ENCODE measurements at regions not wholly inside any gene's neighbourhood (a gene's known extent, or its start where the extent isn't known, plus 50 kb on each side); places are given as distances from the start of the nearest gene placed in this dataset.

- H3K4me1 Mint-ChIP-seq (ENCODE audit: low read depth), result no peaks in the 10 kb centered on the region
- no peak overlapping the region for H3K27ac Mint-ChIP-seq
- H3K36me3 Mint-ChIP-seq (ENCODE audit: low read depth), result no peaks in the 10 kb centered on the region
- H3K9me3 Mint-ChIP-seq, result peaks cover 6% of the 10 kb centered on the region; the same call in 1 of the 2 replicates
- peaks cover 41% of the 10 kb centered on the region for H3K27me3 Mint-ChIP-seq (ENCODE audit: insufficient read depth)
- TF ChIP-seq, protein P1, sequence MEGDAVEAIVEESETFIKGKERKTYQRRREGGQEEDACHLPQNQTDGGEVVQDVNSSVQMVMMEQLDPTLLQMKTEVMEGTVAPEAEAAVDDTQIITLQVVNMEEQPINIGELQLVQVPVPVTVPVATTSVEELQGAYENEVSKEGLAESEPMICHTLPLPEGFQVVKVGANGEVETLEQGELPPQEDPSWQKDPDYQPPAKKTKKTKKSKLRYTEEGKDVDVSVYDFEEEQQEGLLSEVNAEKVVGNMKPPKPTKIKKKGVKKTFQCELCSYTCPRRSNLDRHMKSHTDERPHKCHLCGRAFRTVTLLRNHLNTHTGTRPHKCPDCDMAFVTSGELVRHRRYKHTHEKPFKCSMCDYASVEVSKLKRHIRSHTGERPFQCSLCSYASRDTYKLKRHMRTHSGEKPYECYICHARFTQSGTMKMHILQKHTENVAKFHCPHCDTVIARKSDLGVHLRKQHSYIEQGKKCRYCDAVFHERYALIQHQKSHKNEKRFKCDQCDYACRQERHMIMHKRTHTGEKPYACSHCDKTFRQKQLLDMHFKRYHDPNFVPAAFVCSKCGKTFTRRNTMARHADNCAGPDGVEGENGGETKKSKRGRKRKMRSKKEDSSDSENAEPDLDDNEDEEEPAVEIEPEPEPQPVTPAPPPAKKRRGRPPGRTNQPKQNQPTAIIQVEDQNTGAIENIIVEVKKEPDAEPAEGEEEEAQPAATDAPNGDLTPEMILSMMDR (IDR thresholded peaks at IDR 0.05), result no peak
- H3K4me3 Mint-ChIP-seq, result no peak overlapping the region
- DNase-seq, result no peak
Measured at GRCh38 chr10:14468023-14468441, 137.3 kb upstream of the FRMD4A start.

- Mint-ChIP-seq H3K4me3 (no peak overlapping the region), H3K4me1 (ENCODE audit: low read depth) (no peaks in the 10 kb centered on the region), H3K27me3 (ENCODE audit: insufficient read depth) (peaks cover 42% of the 10 kb centered on the region), H3K27ac (no peak overlapping the region), H3K36me3 (ENCODE audit: low read depth) (no peaks in the 10 kb centered on the region), H3K9me3 (peaks cover 6% of the 10 kb centered on the region; the same call in 1 of the 2 replicates)
- TF ChIP-seq, protein P1 (IDR thresholded peaks at IDR 0.05), result no peak
- DNase-seq, result no peak
Measured at GRCh38 chr10:14466257-14466656, 135.5 kb upstream of the FRMD4A start.

DNA sequence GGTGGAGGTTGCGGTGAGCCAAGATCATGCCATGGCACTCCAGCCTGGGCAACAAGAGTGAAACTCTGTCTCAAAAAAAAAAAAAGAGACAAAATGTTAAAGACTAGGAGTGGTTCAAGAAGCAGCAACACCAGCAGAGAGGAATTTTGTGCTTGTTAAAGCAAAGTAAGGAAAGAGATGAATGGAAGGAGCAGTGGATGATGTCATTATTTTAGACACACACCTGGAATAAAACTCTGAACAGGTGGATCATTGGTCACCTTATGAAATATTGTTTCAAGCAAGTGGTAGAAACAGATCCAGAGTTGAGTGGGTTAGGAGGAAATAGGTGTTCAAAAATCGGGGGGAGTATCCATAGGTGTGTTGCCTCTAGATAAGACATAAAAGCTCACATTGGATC is 129.7 kb upstream of the FRMD4A start:
- Mint-ChIP-seq H3K36me3 (ENCODE audit: low read depth) (no peaks in the 10 kb centered on the region; the same call in 1 of the 2 replicates), H3K9me3 (peaks cover 6% of the 10 kb centered on the region; the same call in 1 of the 2 replicates), H3K27ac (no peak overlapping the region), H3K4me3 (no peak overlapping the region), H3K27me3 (ENCODE audit: insufficient read depth) (peaks cover 46% of the 10 kb centered on the region), H3K4me1 (ENCODE audit: low read depth) (no peaks in the 10 kb centered on the region)
- no peak for DNase-seq
- TF ChIP-seq, protein P1 (IDR thresholded peaks at IDR 0.05), result no peak

- TF ChIP-seq, protein P1 (IDR thresholded peaks at IDR 0.05), result no peak
- H3K27ac Mint-ChIP-seq, result no peak overlapping the region
- H3K4me1 Mint-ChIP-seq (ENCODE audit: low read depth), result no peaks in the 10 kb centered on the region
- no peaks in the 10 kb centered on the region; the same call in 1 of the 2 replicates for H3K36me3 Mint-ChIP-seq (ENCODE audit: low read depth)
- peaks cover 44% of the 10 kb centered on the region for H3K27me3 Mint-ChIP-seq (ENCODE audit: insufficient read depth)
- no peak overlapping the region for H3K4me3 Mint-ChIP-seq
- peaks cover 6% of the 10 kb centered on the region; the same call in 1 of the 2 replicates for H3K9me3 Mint-ChIP-seq
- DNase-seq, result no peak
Measured at GRCh38 chr10:14459665-14460064, 128.9 kb upstream of the FRMD4A start.

DNA sequence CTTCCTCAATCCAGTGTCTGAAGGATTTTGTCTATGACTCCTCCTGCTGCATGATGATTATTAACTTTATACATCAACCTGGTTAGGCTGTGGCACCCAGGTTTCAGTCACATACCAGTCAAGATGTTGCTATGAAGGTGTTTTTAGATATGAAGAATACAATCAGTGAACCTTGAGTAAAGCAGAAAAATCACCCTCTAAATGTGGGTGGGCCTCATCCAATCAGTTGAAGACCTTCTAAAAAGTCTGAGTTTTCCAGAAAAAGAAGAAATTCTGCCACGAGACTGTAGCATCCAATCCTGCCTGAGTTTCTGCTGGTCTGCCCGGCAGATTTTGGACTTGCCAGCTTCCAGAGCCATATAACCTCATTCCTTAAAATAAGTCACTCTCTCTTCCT is 126.1 kb upstream of the FRMD4A start:
- Mint-ChIP-seq H3K4me3 (no peak overlapping the region), H3K27ac (no peak overlapping the region), H3K4me1 (ENCODE audit: low read depth) (no peaks in the 10 kb centered on the region), H3K9me3 (no peaks in the 10 kb centered on the region; the same call in 1 of the 2 replicates), H3K36me3 (ENCODE audit: low read depth) (no peaks in the 10 kb centered on the region; the same call in 1 of the 2 replicates), H3K27me3 (ENCODE audit: insufficient read depth) (peaks cover 40% of the 10 kb centered on the region)
- DNase-seq, result no peak
- TF ChIP-seq, protein P1 (IDR thresholded peaks at IDR 0.05), result no peak

Measured in HFFc6 (cell line).